22Rv1 (cell line): ENCODE measurements at regions not wholly inside any gene's neighbourhood (a gene's known extent, or its start where the extent isn't known, plus 50 kb on each side); places are given as distances from the start of the nearest gene placed in this dataset.
"Not testable (repeated sequence)": the region's sequence is repeated elsewhere in the genome, so short reads cannot be mapped to it uniquely, and the experiment has no call there.

ENCODE experiments used
- H3K27ac ChIP-seq: fragments of 450-650 bp; 2 replicates; pipeline ENCODE4 v1.5.1; 2017
- ZFX ChIP-seq: fragments of 450-650 bp; IDR thresholded peaks from 2 replicates; pipeline ENCODE4 v1.6.1; 2017; ENCODE audit warnings: antibody characterized with exemption, borderline replicate concordance
- TF ChIP-seq, protein P1 (sequence below): fragments of 450-650 bp; IDR thresholded peaks from 2 replicates; pipeline ENCODE4 v1.5.1; 2017; ENCODE audit warnings: mild to moderate bottlenecking

DNA sequence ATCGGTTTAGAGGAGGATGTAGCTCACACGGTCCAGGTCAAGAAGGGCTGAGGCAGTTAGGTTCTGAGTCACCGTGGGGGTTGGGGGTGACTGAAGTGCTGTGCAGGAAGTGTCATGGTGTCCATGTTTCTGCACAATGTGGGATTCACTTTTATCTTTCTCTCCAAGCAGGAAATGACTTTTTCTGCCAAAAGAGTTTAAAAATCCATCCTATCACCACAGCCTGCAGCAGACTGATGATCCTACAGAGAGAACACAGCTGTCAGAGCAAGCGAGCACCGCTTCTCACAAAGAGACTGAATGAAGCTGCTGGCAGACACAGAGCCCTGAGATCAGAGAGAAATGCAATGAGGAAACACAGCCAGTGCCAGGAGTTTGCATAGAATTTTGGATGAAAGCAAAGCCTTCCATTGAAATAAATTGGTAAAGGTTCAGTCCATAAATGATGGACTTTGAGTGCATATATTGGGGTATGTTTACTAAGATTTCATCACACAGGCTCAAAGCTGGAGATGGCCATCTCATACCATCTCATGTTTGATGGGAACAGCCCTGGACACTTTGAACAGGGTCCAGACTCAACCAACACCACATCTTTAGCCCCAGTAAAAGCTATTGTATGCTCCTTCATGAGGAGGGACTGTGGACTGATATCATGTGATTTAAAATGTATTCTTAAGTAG, 213.9 kb upstream of the FBXL7 start:
- no peak overlapping the region for H3K27ac ChIP-seq

DNA sequence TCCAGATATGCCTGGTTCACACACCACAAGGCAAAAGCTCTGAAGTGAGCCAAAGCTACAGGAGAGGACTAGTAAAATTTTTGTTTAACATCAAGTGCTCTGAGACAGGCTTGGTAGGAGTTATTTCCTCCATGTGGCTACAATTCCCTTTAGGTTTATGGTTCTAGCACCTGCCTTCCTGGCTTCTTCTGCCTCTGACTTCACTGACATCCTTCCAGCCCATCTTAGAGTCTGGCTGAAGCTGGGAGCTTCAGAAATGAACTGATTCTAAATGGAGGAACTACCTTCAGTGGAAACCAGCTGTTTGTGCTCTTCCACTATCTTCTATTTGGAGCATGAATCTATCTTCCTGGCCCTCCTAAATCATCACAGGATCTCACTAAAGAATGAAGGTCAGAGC, 215.3 kb upstream of the FBXL7 start:
- TF ChIP-seq ZFX, result no peak
- TF ChIP-seq, protein P1, sequence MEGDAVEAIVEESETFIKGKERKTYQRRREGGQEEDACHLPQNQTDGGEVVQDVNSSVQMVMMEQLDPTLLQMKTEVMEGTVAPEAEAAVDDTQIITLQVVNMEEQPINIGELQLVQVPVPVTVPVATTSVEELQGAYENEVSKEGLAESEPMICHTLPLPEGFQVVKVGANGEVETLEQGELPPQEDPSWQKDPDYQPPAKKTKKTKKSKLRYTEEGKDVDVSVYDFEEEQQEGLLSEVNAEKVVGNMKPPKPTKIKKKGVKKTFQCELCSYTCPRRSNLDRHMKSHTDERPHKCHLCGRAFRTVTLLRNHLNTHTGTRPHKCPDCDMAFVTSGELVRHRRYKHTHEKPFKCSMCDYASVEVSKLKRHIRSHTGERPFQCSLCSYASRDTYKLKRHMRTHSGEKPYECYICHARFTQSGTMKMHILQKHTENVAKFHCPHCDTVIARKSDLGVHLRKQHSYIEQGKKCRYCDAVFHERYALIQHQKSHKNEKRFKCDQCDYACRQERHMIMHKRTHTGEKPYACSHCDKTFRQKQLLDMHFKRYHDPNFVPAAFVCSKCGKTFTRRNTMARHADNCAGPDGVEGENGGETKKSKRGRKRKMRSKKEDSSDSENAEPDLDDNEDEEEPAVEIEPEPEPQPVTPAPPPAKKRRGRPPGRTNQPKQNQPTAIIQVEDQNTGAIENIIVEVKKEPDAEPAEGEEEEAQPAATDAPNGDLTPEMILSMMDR, result no peak
- H3K27ac ChIP-seq, result no peak overlapping the region

More for the DNA sequence above, 213.9 kb upstream of the FBXL7 start:
- TF ChIP-seq ZFX, result no peak
- TF ChIP-seq, protein P1, result no peak

- no peak overlapping the region for H3K27ac ChIP-seq
- TF ChIP-seq ZFX, result no peak
- TF ChIP-seq, protein P1, result no peak
These were observed 216.9 kb upstream of the FBXL7 start for GRCh38 chr5:15283076-15283475.

DNA sequence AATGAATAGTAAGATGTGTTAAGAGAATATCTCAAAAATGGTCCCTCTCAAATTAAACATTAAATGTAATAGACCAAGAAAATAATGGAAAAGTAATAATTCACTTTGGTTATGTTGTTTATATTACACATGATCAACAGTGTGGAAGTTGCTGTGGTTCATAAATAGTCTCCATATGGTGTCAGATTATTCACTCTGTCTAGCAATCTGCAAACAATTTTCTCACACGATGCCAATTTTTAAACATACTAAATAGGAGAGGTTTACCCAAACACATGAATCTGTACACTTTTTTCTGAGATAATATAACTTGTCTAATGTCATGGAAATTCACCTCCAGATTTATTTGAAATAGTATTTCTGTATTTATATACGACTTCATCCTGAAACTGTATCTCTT, 217.4 kb upstream of the FBXL7 start:
- TF ChIP-seq ZFX, result no peak
- TF ChIP-seq, protein P1, result no peak
- no peak overlapping the region for H3K27ac ChIP-seq

GRCh38 chr5:15271596-15271995, 228.4 kb upstream of the FBXL7 start:
- H3K27ac ChIP-seq, result not testable (repeated sequence)

DNA sequence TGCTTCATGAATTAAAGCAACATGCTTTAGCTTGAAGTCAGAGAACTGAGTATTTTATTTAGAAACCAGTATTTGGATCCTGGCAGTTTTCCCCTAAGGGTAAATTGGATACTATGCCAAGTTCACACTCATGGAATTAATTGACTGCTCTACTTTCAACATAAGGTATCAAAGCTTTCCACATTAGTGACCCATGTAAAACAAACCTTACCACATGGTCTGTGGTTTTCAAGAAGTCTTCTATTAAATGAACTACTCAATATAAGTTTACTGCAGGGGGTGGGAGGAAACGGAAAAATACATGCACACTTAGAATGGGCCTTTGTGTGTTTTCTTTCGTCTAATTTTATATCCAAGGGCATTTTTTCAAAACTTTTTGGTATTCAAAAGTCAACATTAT, 232.0 kb upstream of the FBXL7 start:
- no peak overlapping the region for H3K27ac ChIP-seq
- TF ChIP-seq ZFX, result no peak
- TF ChIP-seq, protein P1, result no peak

- TF ChIP-seq, protein P1, result no peak
- TF ChIP-seq ZFX, result no peak
- no peak overlapping the region for H3K27ac ChIP-seq
These were observed 233.1 kb upstream of the FBXL7 start for GRCh38 chr5:15266841-15267240.

DNA sequence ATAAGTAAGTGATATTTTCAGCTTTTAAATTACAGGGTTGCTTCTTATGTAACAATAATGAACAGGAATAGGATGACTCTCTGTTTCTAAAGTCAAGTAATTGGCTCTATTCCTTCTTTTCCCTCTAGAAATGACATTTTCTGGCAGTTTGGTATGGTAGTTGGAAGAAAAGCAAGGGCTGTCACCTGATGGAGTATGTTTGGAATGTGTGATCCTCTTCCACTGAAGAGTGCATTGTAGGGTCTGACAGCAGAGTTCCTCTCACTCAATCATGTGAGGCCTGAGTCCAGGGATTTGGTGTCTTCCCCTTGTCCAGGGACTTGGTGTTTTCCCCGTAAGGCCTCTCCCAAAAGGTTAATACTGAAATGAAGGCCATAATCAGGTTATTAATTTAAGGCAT, 233.8 kb upstream of the FBXL7 start:
- TF ChIP-seq ZFX, result no peak
- TF ChIP-seq, protein P1, result no peak

More for the DNA sequence above, 233.8 kb upstream of the FBXL7 start:
- H3K27ac ChIP-seq, result no peak overlapping the region
